Kidney epithelial cell (primary cell): ENCODE measurements at regions not wholly inside any gene's neighbourhood (a gene's known extent, or its start where the extent isn't known, plus 50 kb on each side); places are given as distances from the start of the nearest gene placed in this dataset.

Experiments
- DNase-seq: peaks from one replicate; pipeline ENCODE4 v3.0.0-alpha.2; 2010; ENCODE audit warnings: low read depth
- H3K27me3 ChIP-seq: 2 replicates; pipeline ENCODE4 v1.6.0; 2011; ENCODE audit warnings: low read length; ENCODE audit not compliant: control insufficient read depth, insufficient read depth
- H3K36me3 ChIP-seq: 2 replicates; pipeline ENCODE4 v1.5.1; 2011; ENCODE audit warnings: low read length; ENCODE audit not compliant: control insufficient read depth, insufficient read depth
- H3K4me3 ChIP-seq: 2 replicates; pipeline ENCODE4 v1.5.1; 2011; ENCODE audit warnings: low read depth, mild to moderate bottlenecking, control low read depth, low read length
- TF ChIP-seq, protein P1 (sequence below): IDR thresholded peaks from 2 replicates; pipeline ENCODE4 v1.5.1; 2011; ENCODE audit warnings: mild to moderate bottlenecking, moderate library complexity, low read length, control low read depth, inconsistent platforms; ENCODE audit not compliant: insufficient read depth, poor library complexity, severe bottlenecking

DNA sequence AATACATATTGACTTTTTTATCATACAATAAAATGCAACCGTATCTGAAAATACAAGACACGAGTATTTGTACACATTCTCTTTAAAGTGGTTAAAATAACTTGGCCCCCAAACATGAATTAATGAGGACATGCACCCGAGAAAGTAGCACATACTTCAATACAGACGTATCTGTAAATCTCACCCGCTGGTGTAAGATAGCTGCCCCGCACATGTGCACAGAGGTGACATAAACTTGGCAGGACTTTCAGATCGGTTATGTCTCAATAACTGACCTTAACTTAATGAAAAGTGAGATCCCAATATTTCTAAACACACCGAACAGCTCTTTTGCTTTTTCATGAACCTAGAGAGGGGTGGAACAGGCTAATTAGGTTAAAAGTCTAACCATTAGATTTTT lies 91.5 kb upstream of the RPS6KA2 start:
- H3K4me3 ChIP-seq: no peak overlapping the region
- no peaks in the 10 kb centered on the region for H3K36me3 ChIP-seq
- H3K27me3 ChIP-seq: no peaks in the 10 kb centered on the region
- DNase-seq: no peak
- TF ChIP-seq, protein P1, sequence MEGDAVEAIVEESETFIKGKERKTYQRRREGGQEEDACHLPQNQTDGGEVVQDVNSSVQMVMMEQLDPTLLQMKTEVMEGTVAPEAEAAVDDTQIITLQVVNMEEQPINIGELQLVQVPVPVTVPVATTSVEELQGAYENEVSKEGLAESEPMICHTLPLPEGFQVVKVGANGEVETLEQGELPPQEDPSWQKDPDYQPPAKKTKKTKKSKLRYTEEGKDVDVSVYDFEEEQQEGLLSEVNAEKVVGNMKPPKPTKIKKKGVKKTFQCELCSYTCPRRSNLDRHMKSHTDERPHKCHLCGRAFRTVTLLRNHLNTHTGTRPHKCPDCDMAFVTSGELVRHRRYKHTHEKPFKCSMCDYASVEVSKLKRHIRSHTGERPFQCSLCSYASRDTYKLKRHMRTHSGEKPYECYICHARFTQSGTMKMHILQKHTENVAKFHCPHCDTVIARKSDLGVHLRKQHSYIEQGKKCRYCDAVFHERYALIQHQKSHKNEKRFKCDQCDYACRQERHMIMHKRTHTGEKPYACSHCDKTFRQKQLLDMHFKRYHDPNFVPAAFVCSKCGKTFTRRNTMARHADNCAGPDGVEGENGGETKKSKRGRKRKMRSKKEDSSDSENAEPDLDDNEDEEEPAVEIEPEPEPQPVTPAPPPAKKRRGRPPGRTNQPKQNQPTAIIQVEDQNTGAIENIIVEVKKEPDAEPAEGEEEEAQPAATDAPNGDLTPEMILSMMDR: no peak

DNA sequence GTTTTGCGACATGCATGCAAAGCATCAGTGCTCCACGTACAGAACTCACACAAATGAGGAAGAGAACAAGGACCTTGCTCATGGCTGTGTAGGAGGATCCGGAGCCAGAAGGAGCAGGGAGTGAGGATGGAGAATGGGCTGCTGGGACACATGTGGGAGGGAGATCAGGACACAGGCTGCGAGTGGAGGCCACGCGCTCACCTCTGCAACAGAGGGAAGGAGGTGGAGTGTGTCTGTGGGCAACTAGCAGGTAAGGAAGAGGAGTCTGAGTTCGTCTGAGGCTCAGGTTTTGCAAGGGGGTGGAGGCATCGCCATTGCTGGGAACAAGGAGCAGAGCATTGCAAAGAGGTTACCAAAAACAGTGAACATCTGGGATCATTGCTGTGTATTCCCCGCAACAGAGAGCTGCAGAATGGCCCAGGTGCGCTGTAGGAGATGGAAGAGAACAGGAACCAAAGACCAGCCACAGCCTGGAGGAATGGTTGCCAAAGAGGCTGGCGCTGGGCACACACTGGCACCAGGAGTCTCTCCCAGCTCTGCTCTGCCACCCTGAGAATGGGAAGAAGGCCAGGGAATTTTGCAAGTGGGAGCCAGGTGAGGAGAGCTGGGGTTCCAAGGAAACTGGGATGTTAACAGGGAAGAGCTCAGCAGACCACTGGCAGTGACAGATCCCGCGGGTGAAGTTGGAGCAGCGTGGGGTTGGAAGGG lies 90.0 kb upstream of the RPS6KA2 start:
- DNase-seq: no peak
- Histone ChIP-seq H3K36me3 (no peaks in the 10 kb centered on the region), H3K27me3 (no peaks in the 10 kb centered on the region), H3K4me3 (no peak overlapping the region)
- TF ChIP-seq, protein P1: no peak

DNA sequence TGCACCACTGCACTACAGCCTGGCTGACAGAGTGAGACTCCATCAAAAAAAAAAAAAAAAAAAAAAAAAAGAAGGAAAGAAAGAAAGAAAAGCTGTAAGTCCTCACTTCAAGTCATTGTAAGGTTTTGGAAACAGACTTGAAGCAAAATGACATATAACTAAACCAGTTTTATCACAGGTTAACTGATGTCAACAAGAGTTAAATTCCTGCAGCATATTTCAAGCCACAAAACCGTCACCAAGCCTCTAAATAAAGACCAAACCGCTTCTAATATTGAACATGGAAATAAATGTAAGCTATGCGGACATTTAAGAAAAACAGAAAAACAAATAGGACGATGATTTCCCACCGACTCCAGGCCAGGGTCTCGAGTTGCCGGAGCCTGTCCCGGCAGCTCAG lies 88.9 kb upstream of the RPS6KA2 start:
- TF ChIP-seq, protein P1: no peak
- H3K4me3 ChIP-seq: no peak overlapping the region
- DNase-seq: no peak

DNA sequence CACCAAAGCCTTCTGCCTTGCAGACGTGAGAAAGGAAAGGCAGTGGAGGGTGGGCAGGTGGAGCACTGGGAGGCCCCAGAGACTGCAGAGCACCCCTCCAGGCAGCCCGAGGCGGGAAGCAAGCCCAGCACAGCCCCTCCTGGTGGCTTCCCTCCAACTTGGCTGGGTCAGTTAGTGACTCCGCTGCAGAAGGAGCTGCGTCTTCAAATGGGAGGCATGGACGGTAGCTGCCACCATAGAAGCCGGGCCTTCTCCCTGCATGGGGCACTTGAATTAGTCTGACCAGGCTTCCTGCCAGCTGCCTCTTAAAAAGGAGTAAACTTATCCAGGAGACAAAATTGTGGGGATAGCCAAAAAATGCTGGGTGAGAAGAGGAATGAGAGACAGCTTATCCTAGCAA lies 88.0 kb upstream of the RPS6KA2 start:
- no peak overlapping the region for H3K4me3 ChIP-seq

More for the DNA sequence above, 88.9 kb upstream of the RPS6KA2 start:
- Histone ChIP-seq H3K36me3 (no peaks in the 10 kb centered on the region), H3K27me3 (no peaks in the 10 kb centered on the region)

DNA sequence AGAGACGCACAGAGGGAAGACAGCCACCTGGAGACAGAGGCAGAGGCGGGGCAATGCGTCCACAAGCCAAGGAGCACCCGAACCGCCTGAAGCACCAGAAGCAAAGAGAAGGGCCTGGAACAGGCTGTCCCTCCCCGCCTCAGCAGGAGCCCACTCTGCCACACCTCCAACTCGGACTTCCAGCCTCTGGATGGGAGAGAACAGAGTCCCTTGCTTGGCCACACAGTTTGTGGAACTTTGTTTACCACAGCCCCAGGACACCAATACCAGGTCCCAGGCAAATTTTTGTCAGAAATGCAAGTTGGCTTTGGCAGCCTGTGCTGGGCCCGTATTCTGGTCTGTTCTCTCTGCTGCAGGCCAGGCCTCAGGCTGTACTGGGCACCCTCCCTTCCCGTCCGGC lies 87.5 kb upstream of the RPS6KA2 start:
- DNase-seq: no peak
- H3K27me3 ChIP-seq: no peaks in the 10 kb centered on the region
- TF ChIP-seq, protein P1: no peak
- H3K4me3 ChIP-seq: no peak overlapping the region
- H3K36me3 ChIP-seq: no peaks in the 10 kb centered on the region

More for the DNA sequence above, 88.0 kb upstream of the RPS6KA2 start:
- Histone ChIP-seq H3K27me3 (no peaks in the 10 kb centered on the region), H3K36me3 (no peaks in the 10 kb centered on the region)
- TF ChIP-seq, protein P1: no peak
- no peak for DNase-seq

DNA sequence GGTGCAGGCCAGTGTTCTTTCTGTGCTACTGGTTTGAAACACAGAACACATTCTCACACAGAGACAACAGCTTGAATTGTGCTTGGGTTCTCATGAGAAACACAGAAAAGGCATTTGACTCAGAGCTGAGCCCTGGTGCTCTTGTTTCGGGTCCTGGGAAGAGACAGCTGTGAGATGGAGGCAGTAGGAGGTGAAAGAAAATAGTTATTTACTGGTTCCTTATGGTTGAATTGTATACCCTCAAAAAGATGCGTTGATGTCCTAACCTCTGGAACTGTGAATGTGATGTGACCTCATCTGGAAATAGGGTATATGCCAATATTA lies 87.1 kb upstream of the RPS6KA2 start:
- DNase-seq: no peak

More for the DNA sequence above, 87.1 kb upstream of the RPS6KA2 start:
- Histone ChIP-seq H3K4me3 (no peak overlapping the region), H3K36me3 (no peaks in the 10 kb centered on the region), H3K27me3 (no peaks in the 10 kb centered on the region)
- TF ChIP-seq, protein P1: no peak
